Body of pancreas (tissue), 4 donors: ENCODE measurements at regions not wholly inside any gene's neighbourhood (a gene's known extent, or its start where the extent isn't known, plus 50 kb on each side); places are given as distances from the start of the nearest gene placed in this dataset.
A peak's percentile ranks its signal among the peaks of the same experiment; 100 is the strongest.
"Not testable (repeated sequence)": the region's sequence is repeated elsewhere in the genome, so short reads cannot be mapped to it uniquely, and the experiment has no call there.

Experiments used
- ATAC-seq: fragments of 150-250 bp; one replicate; pipeline ENCODE4 v1.9.1; 2016
- DNase-seq, 4 donors: peaks; one replicate each; pipeline ENCODE4 v3.0.0-alpha.2; 2019
- H3K27ac ChIP-seq, 4 donors: fragments of 200-600 bp; sonication (generic); 1 replicate in 3 of 4; 2 replicates in 1 of 4; pipeline versions ENCODE4 v1.5.1 to v1.6.1; 2016 to 2019; ENCODE audit warnings: mild to moderate bottlenecking in 1 of 4, mixed read lengths in 1 of 4, moderate library complexity in 1 of 4
- H3K27me3 ChIP-seq, 2 donors: fragments of 200-600 bp; sonication (generic); one replicate each; pipeline ENCODE4 v1.6.0; 2016; ENCODE audit warnings: mild to moderate bottlenecking in 1 of 2
- H3K36me3 ChIP-seq, 2 donors: fragments of 200-600 bp; sonication (generic); replicated peaks in 1 of 2; 2 replicates each; pipeline ENCODE4 v1.5.1; 2016; ENCODE audit warnings: low read depth in 2 of 2; ENCODE audit not compliant: insufficient read depth in 1 of 2
- H3K4me1 ChIP-seq: fragments of 200-600 bp; sonication (generic); one replicate; pipeline ENCODE4 v1.6.0; 2016
- H3K4me3 ChIP-seq, 2 donors: fragments of 200-600 bp; sonication (generic); 1 replicate in 1 of 2; 2 replicates in 1 of 2; pipeline ENCODE4 v1.5.1; 2016 to 2019
- H3K9me3 ChIP-seq, 3 donors: fragments of 200-600 bp; sonication (generic); 1 replicate in 2 of 3; 2 replicates in 1 of 3; pipeline ENCODE4 v1.5.1; 2016
- POLR2A ChIP-seq, 3 donors: fragments of 450-650 bp; IDR thresholded peaks; one replicate each; pipeline ENCODE4 v1.6.1; 2016; ENCODE audit warnings: antibody characterized with exemption in 3 of 3, mild to moderate bottlenecking in 2 of 3
- WGBS, 2 donors: methylation state at CpG; one replicate each; pipeline ENCODE4 v1.1.5; 2017; 5-methylcytosine and 5-hydroxymethylcytosine counted together
- intact Hi-C: fragments of 100-400 bp; cut with DNase I; formaldehyde crosslinking; loops from one replicate; pipeline ENCODE4 v1.15.1; 2023
- TF ChIP-seq, protein P1 (sequence below), 7 experiments: fragments of 450-650 bp in 4 of 7; fragments of 200-600 bp in 3 of 7; sonication (generic) in 3 of 7; IDR thresholded peaks; one replicate each; pipeline ENCODE4 v1.5.1; 2016 to 2019; ENCODE audit warnings: antibody characterized with exemption in 7 of 7

DNA sequence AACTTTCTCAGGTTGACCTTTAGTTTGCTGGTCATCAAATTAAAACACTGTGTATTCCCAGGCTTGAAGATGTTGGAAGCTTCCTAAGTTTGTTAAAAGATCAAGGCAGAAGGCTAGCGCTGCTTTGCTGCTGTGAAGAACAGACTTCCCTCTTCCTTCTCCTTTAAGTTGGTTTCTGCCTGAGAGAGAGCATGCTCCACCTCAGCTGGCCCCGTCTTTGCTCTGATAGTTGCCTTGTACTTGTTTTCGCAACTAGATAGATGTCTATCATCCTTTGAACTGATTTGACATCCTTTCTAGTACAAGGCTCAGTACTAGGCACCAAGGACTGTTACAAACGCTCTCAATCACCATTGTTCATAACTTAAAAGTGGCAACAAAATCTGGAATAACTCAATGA is 177.8 kb upstream of the MKLN1 start:
- no peaks in the 10 kb centered on the region for H3K36me3 ChIP-seq
- DNase-seq, result no peak
- intact Hi-C loops, result no loop called here
- WGBS, 2 donors, result 67 to 68% methylated on average over 4 of the region's 4 CpGs
- no peaks in the 10 kb centered on the region for H3K27me3 ChIP-seq
- TF ChIP-seq, protein P1, sequence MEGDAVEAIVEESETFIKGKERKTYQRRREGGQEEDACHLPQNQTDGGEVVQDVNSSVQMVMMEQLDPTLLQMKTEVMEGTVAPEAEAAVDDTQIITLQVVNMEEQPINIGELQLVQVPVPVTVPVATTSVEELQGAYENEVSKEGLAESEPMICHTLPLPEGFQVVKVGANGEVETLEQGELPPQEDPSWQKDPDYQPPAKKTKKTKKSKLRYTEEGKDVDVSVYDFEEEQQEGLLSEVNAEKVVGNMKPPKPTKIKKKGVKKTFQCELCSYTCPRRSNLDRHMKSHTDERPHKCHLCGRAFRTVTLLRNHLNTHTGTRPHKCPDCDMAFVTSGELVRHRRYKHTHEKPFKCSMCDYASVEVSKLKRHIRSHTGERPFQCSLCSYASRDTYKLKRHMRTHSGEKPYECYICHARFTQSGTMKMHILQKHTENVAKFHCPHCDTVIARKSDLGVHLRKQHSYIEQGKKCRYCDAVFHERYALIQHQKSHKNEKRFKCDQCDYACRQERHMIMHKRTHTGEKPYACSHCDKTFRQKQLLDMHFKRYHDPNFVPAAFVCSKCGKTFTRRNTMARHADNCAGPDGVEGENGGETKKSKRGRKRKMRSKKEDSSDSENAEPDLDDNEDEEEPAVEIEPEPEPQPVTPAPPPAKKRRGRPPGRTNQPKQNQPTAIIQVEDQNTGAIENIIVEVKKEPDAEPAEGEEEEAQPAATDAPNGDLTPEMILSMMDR (IDR thresholded peaks at IDR 0.05), result no peak
- TF ChIP-seq POLR2A (IDR thresholded peaks at IDR 0.05), result no peak
- no peak overlapping the region for H3K27ac ChIP-seq
- H3K4me1 ChIP-seq, result no peaks in the 10 kb centered on the region
- no peak overlapping the region for H3K4me3 ChIP-seq
- peaks cover 0 to 5% (median 0%) of the 10 kb centered on the region in 3 donors for H3K9me3 ChIP-seq
- no peak for ATAC-seq

DNA sequence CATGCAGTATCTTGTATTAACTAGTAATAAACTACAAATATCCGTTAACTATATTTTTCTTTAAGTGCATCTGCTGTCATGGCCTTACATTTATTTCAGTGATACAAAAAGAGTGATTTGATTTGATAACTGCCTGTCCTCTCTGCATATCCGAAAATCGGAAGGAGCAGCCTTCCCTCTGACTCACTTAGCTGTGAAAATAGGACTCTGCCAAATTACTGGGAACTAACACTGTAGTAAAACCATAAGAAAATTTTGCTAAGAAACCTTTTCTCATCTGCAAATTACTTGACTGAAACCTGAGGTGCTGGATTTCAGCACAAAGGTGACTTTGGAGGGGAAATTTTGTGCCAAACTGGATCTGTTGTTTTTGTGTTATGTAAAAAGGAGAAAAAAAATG is 176.6 kb upstream of the MKLN1 start:
- Histone ChIP-seq H3K4me1 (no peaks in the 10 kb centered on the region), H3K36me3 (no peaks in the 10 kb centered on the region), H3K27ac (no peak overlapping the region), H3K27me3 (no peaks in the 10 kb centered on the region), H3K4me3 (no peak overlapping the region), H3K9me3 (peaks cover 0 to 5% (median 0%) of the 10 kb centered on the region in 3 donors)
- no peak for TF ChIP-seq POLR2A (IDR thresholded peaks at IDR 0.05)
- TF ChIP-seq, protein P1 (IDR thresholded peaks at IDR 0.05), result no peak
- no peak for DNase-seq
- WGBS, 2 donors, result 71 to 79% methylated on average over 3 of the region's 3 CpGs
- intact Hi-C loops, result no loop called here
- no peak for ATAC-seq

DNA sequence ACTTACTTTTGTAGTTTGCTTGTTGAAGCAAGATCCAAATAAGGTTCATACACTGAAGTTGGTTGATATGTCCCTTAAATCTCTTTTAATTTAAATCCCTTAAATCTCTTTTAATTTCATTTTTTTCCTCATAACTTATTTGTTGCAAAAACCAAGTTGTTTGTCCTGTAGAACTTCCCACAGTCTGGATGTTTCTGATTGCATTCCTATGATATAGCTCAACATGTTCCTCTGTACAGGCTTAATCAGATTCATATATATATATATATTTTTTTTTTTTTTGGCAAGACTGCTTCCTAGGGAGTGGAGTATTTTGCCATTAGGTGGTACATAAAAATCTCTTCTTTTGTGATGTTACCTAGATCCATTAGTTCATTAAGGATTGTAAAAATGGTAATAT is 174.9 kb upstream of the MKLN1 start:
- H3K4me1 ChIP-seq, result no peaks in the 10 kb centered on the region
- H3K9me3 ChIP-seq, result peaks cover 0 to 5% (median 0%) of the 10 kb centered on the region in 3 donors
- H3K36me3 ChIP-seq, result no peaks in the 10 kb centered on the region
- H3K4me3 ChIP-seq, result no peak overlapping the region
- intact Hi-C loops, result no loop called here
- H3K27ac ChIP-seq, result no peak overlapping the region
- TF ChIP-seq, protein P1 (IDR thresholded peaks at IDR 0.05), result no peak
- no peak for TF ChIP-seq POLR2A (IDR thresholded peaks at IDR 0.05)
- DNase-seq (no peak), ATAC-seq (no peak)
- H3K27me3 ChIP-seq, result no peaks in the 10 kb centered on the region

DNA sequence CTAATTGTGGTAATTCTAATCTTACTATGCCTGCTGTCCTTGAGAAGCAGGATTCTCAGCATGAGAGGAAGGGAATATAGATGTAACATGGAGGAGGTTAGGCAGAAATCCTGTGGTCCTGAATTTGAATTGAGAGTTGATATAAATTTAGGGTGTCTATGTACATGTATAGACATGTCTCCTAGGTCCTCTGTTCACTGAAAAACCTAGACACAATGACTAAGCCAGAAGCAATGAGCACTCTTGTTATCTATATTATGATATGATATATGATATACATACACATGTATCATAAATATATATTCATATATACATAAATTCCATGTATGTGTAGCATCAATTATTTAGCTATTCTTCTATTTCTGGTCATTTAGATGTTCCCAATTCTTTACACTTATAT is 173.3 kb upstream of the MKLN1 start:
- Histone ChIP-seq H3K36me3 (no peaks in the 10 kb centered on the region), H3K4me3 (no peak overlapping the region), H3K9me3 (peaks cover 0 to 5% (median 0%) of the 10 kb centered on the region in 3 donors), H3K27me3 (no peaks in the 10 kb centered on the region), H3K4me1 (peaks cover 6% of the 10 kb centered on the region), H3K27ac (no peak overlapping the region)
- ATAC-seq, result no peak
- intact Hi-C loops, result no loop called here
- no peak for DNase-seq
- TF ChIP-seq, protein P1 (IDR thresholded peaks at IDR 0.05), result no peak
- TF ChIP-seq POLR2A (IDR thresholded peaks at IDR 0.05), result no peak

DNA sequence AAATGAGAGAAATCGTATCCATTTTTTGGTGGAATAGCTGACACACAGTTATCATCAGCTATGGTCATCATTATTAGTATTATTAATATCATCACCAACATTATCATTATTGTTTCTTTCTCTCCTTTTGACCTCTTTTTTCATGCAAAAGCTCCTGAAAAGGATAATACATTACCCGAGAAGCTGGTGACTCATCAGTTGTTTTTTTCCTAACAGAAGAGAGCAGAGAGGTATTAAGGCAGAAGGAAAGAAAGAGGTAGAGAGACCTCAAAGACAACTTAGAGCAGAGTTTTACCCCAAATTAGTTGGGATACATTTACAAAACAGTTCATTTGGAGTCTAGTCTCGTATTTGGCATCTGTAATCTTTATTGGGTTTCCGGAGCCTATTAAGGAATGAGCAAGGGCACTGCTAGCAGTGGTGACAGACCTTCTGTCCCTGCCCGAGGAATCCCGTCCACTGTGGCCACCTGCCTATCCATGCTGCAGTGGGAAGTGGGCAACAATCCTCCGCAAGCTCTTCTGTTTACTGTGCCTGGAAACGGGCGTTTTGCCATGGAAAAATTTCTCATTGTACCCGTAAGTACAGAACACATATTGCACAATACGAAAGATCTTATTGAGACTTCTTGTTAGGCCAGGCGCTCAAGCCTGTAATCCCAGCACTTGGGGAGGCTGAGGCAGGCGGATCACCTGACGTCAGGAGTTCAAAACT is 170.0 kb upstream of the MKLN1 start:
- TF ChIP-seq, protein P1 (IDR thresholded peaks at IDR 0.05), result no peak
- no peak for TF ChIP-seq POLR2A (IDR thresholded peaks at IDR 0.05)
- Histone ChIP-seq H3K27me3 (no peaks in the 10 kb centered on the region), H3K9me3 (no peaks in the 10 kb centered on the region), H3K4me1 (peaks cover 6% of the 10 kb centered on the region), H3K36me3 (no peaks in the 10 kb centered on the region), H3K27ac (peak overlapping the region in 1 of 4 donors; percentile 29), H3K4me3 (no peak overlapping the region)
- intact Hi-C loops, result no loop called here
- peak; percentile 94 for ATAC-seq
- WGBS, 2 donors, result 51 to 54% methylated on average over 14 of the region's 14 CpGs
- peak; percentile 65 to 78 (median 72) for DNase-seq

DNA sequence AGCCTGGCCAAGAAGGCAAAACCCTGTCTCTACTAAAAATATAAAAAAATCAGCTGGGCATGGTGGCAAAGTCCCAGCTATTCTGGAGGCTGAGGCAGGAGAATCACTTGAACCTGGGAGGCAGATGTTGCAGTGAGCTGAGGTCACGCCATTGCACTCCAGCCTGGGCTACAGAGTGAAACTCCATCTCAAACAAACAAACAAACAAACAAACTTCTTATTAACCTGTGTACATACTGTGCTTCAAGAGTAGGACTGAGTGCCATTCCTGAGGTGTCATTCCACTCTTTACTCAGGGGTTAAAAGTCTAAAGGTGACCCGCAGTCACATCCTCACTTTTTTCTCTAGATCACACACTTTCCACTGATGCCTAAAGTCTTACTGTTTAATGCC is 169.4 kb upstream of the MKLN1 start:
- WGBS, 2 donors, result 77 to 90% methylated on average over 2 of the region's 2 CpGs
- H3K36me3 ChIP-seq, H3K4me1 ChIP-seq, H3K9me3 ChIP-seq, H3K27me3 ChIP-seq, H3K27ac ChIP-seq, H3K4me3 ChIP-seq, DNase-seq, intact Hi-C loops: not testable (repeated sequence)
- peak; percentile 8 for ATAC-seq
